GM18502 (cell line): ENCODE measurements at regions not wholly inside any gene's neighbourhood (a gene's known extent, or its start where the extent isn't known, plus 50 kb on each side); places are given as distances from the start of the nearest gene placed in this dataset.
"Not testable (repeated sequence)": the region's sequence is repeated elsewhere in the genome, so short reads cannot be mapped to it uniquely, and the experiment has no call there.

ENCODE experiments used
- ATAC-seq: cut with Tn5 transposase; IDR thresholded peaks from one replicate; pipeline ENCODE4 v1.9.1; 2021; ENCODE audit warnings: mild to moderate bottlenecking; ENCODE audit not compliant: unreplicated experiment, poor library complexity

DNA sequence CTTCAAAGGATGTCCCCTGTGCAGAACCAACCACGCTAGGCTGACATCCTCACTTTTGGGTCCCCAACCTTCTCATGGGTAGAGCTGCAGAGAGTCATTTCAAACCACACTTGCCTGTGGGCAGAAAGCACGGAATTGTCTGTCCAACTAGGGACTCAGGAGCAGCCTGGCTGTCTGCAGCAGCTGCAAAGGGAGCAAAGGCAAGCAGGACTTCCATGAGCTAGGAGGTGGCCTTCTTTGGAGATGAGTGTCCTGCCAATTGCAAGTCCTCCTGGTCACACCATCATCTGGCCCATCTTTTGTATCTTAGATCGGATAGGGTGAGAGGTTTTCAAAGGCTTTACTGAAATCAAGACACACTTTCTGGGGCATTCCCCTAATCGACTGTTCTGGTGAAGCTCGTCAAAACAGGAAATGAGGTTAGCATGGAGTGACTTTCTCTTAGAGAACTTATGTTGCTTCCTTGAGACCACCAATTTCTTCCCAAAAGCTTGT is 222.3 kb upstream of the PLGLB2 start:
- not testable (repeated sequence) for ATAC-seq

DNA sequence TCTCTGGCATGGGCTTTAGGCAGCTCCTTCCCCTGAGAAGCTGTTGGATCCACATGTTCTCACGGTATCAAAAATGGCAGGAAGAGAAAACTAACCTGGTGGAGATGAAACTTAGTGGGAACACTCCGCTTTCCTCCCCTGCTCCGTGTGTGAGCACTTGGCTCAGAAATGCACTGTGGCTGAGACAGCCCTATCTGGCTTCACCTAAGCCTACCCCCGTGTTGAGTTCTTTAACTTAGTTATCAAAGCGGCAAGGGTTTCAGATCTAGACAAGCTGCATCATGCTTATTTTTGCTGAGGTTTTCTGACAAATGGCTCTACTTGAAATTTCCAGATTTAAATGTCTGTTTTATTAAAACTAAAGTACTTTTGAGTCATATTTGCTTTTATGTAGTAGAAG is 221.6 kb upstream of the PLGLB2 start:
- not testable (repeated sequence) for ATAC-seq

DNA sequence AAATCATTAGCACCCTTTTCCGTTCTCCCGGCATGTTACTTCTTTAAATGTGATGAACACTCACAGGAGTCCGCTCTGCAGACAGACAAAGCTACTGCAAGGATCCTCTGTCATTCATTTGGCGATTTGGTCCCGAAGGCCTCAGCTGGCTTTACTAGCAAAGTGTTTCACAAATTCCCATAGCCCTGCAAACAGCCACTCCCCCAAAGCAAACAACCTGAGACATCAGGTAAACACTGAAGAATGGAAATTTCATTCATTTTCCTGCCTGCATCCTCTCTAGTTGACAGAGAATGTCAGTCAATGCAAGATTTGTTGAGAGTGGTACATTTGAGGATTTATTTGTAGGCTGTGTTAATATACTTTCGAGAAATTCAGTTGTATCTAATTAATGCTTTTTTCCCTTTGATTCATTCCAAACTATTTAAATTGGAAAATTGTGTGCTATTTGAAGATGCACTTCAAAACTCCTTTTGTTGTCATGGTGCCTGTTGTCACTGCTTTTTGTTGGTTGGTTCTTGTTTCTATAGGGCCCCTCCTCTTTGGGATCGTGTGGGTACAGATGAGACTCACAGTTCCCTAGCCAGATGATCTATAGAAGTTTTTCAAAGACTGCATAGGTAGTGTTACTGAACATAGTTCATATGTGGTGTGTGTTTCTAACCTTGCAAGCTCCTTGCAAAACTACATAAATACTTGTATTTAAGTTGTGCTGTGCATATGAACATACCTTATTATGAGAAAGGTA is 215.7 kb upstream of the PLGLB2 start:
- not testable (repeated sequence) for ATAC-seq

DNA sequence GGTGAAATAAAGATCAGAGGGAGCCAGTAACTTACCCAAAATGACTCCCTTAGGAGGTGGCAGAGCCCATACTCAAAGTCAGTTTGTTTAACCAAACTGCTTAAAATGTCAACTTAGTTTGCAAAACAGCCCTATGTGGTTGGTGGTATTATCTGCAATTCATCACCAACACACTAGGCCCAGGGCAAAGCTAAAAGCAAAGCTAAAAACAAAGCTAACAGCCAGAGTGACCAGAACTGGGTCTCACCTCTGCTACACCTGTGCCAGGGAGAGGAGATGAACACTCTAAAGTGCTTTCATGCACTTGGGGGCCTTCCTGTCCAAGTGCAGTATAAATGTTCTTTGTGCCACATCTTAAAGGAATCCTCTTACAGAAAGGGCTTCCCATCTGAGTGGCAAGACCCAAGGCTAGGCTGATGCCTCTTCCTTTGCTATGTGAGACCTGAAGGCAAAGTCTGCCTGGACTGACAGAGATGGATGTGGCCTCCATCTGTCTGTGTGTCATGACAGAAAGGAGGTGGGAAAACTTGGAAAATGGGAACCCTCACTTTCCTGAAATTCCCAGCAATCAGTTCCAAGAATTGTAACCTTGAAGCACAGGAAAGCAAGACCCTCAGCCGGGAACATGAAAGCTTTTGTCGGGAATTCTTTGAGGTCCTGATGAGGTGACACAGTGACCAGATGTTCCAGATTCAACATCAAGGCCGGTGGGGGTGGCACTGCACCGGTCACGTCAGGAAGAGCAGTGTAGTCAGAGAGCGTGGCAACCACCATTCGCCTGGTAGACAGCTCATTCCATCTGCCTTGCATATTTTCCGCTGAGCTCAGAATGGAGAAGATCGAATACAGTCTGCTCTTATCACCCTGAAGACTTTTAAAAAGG is 214.3 kb upstream of the PLGLB2 start:
- ATAC-seq, result not testable (repeated sequence)

DNA sequence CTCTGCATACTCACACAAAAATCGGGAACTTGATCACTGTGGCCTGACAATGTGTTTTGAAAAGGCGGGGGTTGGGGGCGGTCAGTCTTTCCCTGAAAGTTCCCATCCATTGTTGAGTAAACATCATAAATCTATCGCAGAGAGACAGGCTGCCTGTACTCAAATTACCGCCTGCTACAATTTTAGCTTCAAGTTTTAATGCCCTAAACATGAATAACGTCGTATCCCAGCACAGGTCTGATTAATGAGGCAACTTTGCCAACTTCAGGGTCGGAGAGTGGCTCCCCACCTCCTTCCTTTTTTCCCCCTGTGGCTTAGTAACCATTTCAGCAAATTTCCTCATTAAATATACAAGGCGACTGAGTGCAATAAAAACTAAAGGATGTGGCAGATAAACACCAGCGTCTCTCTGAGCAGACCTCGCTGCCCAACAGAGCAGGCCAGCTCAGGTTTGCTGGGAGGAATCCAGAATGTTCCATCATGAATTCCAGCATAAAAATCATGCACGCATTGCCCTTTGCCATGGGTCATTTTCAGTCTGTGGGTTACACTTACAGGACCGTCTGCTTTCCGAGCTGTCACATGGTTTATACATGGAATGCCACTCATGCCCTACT is 213.5 kb upstream of the PLGLB2 start:
- ATAC-seq, result not testable (repeated sequence)

DNA sequence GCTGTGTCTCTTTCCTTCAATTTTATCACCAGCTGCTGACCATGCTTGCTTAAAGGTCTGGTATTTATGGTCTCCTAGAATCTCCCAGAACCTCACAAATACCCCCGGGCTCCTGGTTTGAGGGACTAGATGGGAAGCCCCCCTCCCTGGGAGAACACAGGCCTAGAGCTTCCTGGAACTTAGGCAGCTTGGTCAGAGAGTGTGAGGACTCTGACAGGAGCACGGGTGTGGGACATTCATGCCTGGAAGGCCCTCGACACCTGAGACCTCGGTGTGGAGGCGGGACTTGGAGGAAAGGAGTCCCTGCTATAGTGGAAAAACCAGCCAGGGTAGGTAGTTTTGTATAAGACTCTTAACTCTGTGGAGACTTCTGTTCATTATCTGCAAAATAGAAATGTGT is 211.5 kb upstream of the PLGLB2 start:
- ATAC-seq, result not testable (repeated sequence)

DNA sequence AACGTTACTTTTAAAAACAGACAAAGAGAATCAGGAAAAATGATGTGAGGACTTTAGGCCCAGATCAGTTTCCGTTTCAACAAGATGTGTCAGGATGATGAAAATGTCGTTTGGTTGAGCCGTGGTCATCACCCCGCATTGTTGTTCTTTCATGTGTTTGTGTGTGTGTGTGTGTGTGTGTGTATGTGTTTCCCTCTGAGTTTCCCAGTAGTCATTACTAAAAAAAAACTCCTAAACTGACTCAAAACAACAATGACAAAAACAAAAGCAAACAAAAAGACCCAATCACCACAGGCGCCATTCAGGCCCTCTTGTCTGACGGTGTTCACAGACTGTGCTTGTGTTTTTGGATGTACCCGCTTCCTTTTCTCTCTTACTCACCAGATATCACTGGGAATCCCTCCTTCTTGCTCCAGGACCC is 210.6 kb upstream of the PLGLB2 start:
- ATAC-seq, result not testable (repeated sequence)

DNA sequence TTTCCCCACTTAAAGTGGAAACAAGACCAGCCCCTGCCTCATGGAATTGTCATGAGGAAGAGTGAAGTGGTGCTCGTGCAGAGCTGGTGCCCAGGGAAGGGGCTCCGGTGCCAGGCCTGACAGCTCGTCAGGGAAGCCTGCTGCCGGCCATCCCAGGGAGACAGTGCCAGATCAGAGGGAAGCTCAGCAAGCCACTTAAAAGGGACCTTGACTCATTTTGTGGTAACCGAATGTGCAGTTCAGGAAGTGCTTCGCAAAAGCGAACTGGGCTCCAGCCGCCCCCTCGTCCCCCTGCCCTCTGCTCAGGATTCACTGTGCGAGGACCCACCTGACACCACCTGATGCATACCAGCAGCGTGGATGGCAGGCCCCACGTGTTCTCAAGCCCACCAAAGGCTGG is 209.6 kb upstream of the PLGLB2 start:
- not testable (repeated sequence) for ATAC-seq

DNA sequence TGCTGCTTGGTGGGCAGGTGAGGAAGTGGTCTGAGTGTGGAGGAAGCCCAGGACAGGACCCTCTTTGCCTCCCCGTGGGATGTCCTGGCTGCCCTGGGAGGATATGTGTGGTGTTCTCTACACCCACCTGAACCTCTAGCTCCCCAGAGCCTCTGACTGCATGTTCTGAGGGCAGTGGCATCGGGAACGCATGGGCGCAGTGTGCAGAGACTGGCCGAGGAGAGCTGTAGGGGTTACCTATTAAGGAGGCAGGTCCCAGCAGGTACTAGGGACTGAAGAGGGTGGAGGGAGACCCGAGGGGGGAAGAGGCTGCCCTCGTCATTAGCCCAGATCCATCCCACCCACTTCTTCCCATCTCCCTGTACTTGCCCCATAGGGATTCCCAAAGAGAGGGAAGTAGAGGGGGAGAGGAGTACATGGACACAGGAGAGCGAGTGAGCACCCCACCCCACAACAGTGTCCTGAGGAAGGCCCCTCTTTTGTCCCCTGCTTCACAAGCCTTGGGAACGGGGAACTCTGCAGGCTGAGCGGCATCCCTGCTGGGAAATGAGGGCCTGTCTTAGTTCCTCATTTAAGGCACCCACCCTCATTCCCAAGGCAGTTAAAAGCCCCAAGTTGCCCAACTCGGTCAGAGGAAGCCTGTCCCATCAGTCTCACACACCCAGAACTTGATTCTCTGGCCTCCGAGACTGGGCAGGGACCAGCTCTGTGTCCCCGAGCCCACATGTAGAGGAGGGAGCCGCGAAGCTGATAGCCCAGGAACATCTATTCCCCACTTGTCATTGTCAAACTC is 208.5 kb upstream of the PLGLB2 start:
- not testable (repeated sequence) for ATAC-seq

DNA sequence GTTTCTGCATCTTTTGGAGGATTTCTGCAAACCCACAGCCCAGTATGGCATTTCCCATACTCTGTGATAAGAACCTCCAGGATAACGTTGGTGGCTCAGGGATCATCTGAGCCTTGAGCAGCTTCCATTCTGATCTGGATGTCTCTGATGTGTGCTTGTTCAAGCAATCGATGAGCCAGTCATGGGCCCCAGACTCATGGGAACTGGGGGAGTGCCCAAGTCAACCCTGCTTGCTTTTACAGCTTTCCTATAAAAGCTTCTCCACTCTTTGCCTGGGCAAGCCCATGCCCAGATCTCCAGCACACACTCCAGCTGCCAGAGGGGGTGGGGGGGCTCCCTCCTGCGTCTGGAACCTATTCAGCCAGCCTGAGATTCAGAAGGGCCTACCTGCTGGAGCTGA is 207.6 kb upstream of the PLGLB2 start:
- not testable (repeated sequence) for ATAC-seq

DNA sequence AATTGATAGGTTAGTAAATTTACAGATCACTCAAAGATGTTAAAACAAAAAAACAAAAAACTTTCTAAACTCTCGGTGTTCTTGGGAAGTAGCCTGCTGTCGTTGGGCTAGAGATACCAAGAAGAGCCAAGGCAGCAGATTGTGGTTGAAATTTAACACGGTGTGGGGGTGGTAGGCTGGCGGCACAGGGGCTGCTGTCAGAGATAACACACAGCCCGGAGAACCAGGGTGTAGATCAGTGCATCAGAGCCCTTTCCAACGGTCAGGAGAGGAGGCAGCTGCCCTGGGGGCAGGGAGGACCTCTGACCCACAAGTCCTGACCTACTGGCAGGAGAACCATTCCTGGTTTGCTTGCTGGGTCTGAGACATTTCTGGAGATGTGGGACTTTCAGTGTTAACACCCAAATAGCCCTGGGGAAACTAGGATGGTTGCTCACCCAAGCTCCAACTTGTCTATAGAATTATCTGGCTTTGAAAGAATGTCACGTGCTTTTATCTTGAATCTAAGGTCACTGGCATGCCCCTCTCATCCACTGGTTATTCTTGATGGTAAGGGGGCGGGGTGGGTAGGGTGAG is 205.2 kb upstream of the PLGLB2 start:
- not testable (repeated sequence) for ATAC-seq

DNA sequence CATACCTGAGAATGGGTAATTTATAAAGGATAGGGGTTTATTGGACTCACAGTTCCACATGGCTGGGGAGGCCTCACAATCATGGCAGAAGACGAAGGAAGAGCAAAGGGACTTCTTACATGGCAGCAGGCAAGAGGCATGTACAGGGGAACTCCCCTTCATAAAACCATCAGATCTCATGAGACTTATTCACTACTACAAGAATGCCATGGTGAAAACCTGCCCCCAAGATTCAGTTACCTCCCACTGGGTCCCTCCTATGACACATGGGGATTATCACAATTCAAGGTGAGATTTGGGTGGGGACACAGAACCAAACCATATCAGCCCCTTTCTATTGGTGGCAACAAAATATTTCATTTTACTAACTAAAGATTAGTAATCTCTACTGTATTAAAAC is 204.1 kb upstream of the PLGLB2 start:
- not testable (repeated sequence) for ATAC-seq

DNA sequence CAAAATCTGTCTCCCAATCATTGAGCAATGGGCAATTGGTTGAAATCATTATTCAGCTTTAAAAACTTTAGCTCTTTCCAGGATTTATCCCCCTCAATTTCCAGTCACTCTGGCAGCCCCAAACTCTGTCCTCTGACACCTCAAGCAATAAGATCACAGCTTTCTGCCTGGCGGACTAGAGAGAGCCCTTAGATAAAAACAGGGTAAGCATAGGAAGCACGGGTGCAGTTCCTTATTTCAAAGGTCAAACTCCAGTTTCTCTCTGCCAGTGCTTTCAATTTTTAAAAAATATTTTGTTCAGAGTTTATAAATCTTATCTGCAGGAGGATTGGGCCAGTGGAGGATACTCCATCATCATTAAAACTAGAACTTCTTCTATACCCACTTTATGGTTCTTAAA is 200.8 kb upstream of the PLGLB2 start:
- not testable (repeated sequence) for ATAC-seq

DNA sequence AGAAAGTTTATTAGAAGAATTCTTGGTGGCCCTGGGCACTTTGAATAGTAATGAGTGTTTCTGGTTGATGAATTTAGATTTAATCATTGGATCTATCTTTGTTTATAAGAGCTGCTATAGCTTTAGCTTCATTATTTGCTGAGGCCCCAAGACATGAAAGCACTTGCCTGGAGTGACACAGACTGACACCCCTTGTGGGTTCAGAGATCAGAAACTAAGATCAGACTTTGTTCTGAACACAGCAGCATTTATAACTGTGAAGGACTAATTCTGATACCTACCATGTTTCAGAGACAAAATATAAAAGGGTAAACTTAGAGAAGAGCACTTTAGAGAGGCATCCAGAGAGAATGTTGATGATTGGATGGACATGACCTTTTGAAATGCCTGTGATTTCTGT is 199.9 kb upstream of the PLGLB2 start:
- not testable (repeated sequence) for ATAC-seq

DNA sequence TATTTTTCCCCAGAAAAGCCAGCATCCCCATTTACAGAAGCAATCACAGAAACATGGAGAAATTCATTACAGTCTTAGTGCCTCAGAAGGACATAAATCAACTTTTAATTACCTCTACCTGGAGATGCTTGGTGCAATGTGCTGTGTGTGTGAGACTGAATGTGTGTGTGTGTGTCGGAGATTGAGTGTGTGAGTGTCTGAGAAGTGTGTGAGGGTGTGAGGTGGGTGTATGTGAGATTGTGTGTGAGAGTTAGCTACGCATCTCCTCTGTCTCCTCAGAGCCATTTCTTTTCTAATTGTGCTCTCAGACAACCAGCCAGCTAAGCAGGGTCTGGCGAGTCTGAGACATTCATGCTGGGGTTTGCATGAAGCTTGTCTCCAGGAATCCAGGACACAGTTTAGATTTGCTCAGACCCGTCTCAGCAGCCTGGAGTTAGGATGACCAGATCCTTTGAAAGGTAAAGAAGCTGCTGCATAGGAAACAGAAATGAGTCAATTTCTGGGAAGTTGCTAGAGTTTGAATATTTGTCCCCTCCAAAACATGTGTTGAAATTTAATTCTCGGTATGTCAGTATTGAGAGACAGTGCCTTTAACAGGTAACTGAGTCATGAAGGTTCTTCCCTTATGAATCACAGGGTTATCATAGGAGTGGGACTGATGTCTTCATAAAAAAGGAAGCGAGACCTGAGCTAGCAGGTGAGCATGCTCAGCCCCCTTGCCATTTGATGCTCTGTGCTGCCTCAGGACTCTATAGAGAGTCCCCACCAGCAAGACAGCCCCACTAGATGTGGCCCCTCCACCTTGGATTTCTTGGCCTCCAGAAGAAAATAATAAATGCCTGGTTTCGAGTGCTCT is 199.0 kb upstream of the PLGLB2 start:
- not testable (repeated sequence) for ATAC-seq

DNA sequence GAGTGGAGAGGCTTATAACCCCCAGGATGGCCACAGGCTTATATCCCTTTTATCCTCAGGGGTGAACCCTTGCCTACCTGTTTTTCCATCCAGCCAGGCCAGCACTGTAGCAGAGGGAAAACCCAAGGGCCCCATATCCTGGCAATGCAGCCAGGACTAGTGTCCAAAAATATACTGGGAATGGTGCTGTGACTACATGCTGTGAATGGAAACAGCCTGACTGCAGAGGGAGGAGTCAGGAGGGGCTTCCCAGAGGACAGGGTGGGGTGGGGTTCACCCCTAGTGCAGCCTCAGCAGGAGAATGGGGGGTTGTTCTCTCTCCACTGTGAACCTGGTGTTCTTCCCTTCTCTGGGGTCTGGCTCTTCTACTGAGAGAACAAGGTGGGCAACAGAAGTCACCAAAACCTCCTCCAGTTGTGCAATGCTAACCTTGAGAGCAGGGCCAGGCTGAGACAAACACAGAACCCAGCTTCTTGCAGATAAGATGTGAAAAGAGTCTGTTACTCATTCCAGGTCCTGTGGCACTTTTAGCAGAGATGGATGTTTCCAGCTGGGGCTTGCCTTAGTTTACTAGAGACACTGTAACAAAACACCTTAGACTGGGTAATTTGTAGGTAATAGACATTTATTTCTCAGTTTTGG is 198.2 kb upstream of the PLGLB2 start:
- not testable (repeated sequence) for ATAC-seq

DNA sequence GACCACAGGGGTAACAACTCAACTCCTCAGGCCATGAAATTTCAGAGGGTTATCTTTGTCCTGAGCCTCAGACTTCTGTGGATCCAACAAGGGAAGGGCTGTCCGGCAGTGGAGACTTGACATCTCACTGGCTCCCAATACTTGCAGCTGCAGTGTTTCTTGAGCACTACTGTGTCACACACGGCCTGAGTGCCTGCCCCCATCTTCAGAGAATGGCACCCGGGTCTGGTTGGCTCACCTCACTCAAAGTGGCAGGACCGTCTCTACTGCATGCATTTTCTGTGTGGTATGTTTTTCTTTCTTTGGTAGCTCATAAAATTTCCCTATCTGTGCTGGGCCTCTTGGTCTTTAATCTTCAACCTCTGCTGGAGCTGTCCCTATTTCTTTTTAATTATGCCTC is 193.2 kb upstream of the PLGLB2 start:
- ATAC-seq, result not testable (repeated sequence)

DNA sequence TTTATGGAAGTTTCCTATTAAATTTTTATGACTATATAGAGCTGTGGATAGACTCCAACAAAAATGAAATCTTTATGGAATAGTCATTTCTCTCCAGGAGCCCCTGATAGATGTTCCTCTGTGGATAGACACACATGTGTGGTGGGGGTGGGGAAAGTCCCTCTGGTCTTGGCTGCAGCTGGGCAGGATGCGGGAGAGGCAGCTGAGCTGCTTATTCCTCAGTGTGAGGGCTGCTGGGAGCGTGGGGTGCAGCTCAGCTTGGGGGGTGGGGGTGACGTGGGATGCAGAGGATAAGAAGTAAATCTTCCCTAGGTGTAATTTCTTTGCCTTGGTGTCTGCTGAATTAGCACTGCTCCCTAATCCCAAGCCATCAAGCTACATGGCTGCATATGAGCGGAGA is 192.8 kb upstream of the PLGLB2 start:
- ATAC-seq, result not testable (repeated sequence)
